KMS-11 (cell line): ENCODE measurements at regions not wholly inside any gene's neighbourhood (a gene's known extent, or its start where the extent isn't known, plus 50 kb on each side); places are given as distances from the start of the nearest gene placed in this dataset.
"Not testable (repeated sequence)": the region's sequence is repeated elsewhere in the genome, so short reads cannot be mapped to it uniquely, and the experiment has no call there.

Experiments used
- H2AFZ ChIP-seq: fragments of 200-600 bp; sonication (generic); 2 replicates; pipeline ENCODE4 v1.6.1; 2016; ENCODE audit warnings: antibody characterized with exemption, mixed run types, low read depth
- H3K27ac ChIP-seq: fragments of 200-600 bp; sonication (generic); 2 replicates; pipeline ENCODE4 v1.6.1; 2016; ENCODE audit warnings: mild to moderate bottlenecking, mixed run types
- H3K27me3 ChIP-seq: fragments of 200-600 bp; sonication (generic); 2 replicates; pipeline ENCODE4 v1.6.1; 2017; ENCODE audit warnings: mild to moderate bottlenecking, low read depth, mixed run types, moderate library complexity; ENCODE audit not compliant: insufficient read depth
- H3K36me3 ChIP-seq: fragments of 200-600 bp; sonication (generic); 2 replicates; pipeline ENCODE4 v1.6.1; 2017; ENCODE audit warnings: mild to moderate bottlenecking, mixed run types; ENCODE audit not compliant: insufficient read depth
- H3K4me1 ChIP-seq: fragments of 200-600 bp; sonication (generic); 2 replicates; pipeline ENCODE4 v1.6.1; 2016; ENCODE audit warnings: mild to moderate bottlenecking, low read depth, mixed run types; ENCODE audit not compliant: poor library complexity, severe bottlenecking
- H3K4me2 ChIP-seq: fragments of 200-600 bp; sonication (generic); 2 replicates; pipeline ENCODE4 v1.7.0; 2016; ENCODE audit warnings: mild to moderate bottlenecking, mixed run types
- H3K4me3 ChIP-seq: fragments of 200-600 bp; sonication (generic); IDR thresholded peaks from 2 replicates; pipeline ENCODE4 v1.6.1; 2017; ENCODE audit warnings: low read depth, low read length, mixed read lengths; ENCODE audit not compliant: insufficient read depth
- H3K79me2 ChIP-seq: fragments of 200-600 bp; sonication (generic); 2 replicates; pipeline ENCODE4 v1.6.1; 2016; ENCODE audit warnings: low read depth, mixed run types; ENCODE audit not compliant: insufficient read depth
- H3K9ac ChIP-seq: fragments of 200-600 bp; sonication (generic); 2 replicates; pipeline ENCODE4 v1.6.1; 2016; ENCODE audit warnings: mild to moderate bottlenecking, mixed run types
- H4K20me1 ChIP-seq: fragments of 200-600 bp; sonication (generic); 2 replicates; pipeline ENCODE4 v1.6.1; 2016; ENCODE audit warnings: mild to moderate bottlenecking, mixed run types; ENCODE audit not compliant: insufficient read depth
- TF ChIP-seq, protein P1 (sequence below): fragments of 200-600 bp; sonication (generic); conservative IDR thresholded peaks from 2 replicates; pipeline ENCODE4 v1.6.1; 2017; ENCODE audit warnings: low read depth, mild to moderate bottlenecking, antibody characterized with exemption, low read length, moderate library complexity, mixed read lengths

DNA sequence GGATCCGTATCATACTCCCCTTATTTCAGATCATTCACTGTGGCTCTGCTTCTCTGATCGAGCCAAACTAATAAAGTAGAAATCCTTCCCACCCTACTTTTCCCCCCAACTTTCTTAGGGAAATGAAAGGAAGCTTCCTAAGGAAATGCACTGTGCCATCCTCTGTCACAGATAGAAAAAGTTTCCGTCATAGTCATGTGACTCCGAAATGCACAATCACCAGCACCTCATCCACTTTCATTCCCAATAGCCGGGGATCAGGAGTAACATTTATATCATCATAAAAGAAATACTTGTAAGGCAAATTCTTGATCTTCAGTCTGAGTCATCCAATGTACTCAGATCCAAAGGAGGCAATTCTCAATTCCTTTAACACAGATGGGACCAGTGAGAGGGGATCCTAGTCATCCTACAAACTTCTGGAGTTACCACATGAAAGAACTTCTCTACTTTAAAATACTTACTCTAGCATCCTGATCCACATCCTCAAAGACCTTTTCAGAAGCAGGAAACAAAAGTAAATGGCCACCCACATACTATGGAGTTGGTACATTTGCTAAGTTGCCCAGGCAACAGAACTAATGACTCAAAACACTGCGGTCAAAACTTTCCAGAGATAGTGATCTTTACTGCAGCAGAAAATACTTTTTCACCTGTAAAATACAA, 97.8 kb upstream of the ZC3H11B start:
- Histone ChIP-seq H2AFZ (no peak overlapping the region), H4K20me1 (no peaks in the 10 kb centered on the region), H3K79me2 (no peaks in the 10 kb centered on the region), H3K4me3 (no peak overlapping the region), H3K27ac (no peak overlapping the region), H3K4me1 (peaks cover 10% of the 10 kb centered on the region), H3K4me2 (no peak overlapping the region), H3K27me3 (no peaks in the 10 kb centered on the region), H3K36me3 (no peaks in the 10 kb centered on the region), H3K9ac (no peak overlapping the region)
- TF ChIP-seq, protein P1, sequence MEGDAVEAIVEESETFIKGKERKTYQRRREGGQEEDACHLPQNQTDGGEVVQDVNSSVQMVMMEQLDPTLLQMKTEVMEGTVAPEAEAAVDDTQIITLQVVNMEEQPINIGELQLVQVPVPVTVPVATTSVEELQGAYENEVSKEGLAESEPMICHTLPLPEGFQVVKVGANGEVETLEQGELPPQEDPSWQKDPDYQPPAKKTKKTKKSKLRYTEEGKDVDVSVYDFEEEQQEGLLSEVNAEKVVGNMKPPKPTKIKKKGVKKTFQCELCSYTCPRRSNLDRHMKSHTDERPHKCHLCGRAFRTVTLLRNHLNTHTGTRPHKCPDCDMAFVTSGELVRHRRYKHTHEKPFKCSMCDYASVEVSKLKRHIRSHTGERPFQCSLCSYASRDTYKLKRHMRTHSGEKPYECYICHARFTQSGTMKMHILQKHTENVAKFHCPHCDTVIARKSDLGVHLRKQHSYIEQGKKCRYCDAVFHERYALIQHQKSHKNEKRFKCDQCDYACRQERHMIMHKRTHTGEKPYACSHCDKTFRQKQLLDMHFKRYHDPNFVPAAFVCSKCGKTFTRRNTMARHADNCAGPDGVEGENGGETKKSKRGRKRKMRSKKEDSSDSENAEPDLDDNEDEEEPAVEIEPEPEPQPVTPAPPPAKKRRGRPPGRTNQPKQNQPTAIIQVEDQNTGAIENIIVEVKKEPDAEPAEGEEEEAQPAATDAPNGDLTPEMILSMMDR: no peak

DNA sequence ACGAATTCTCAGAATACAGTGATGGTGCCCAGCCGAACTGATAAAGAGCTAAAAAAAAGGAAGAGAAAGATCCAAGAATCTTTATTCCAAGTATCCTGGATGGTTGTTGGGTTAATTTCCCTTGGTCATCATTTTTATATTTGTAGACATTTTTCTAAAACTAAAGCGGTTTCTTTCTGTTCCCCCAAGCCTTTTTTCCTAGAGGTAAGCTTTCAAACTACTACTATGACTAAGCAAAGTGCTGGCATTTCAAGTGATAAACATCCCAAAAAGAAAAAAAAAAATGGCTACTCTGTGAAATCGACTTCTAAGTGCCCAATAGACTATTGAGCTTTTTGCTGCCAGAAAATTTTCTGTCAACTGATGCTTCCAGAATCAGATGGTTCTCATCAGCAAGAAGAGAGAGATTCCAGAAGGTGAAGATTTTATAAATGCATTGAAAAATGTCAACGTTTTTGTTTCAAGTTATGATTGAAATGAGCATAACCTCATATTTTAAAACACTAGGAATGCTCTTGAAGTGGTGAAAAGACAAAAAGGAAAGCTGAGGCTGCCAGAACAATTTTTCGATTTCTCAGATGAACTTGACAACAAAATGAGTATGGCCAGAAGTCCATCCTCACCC, 96.1 kb upstream of the ZC3H11B start:
- Histone ChIP-seq H3K27me3 (no peaks in the 10 kb centered on the region), H3K9ac (no peak overlapping the region), H2AFZ (no peak overlapping the region), H3K4me3 (no peak overlapping the region), H4K20me1 (no peaks in the 10 kb centered on the region), H3K4me2 (no peak overlapping the region), H3K36me3 (no peaks in the 10 kb centered on the region), H3K4me1 (peaks cover 4% of the 10 kb centered on the region), H3K27ac (no peak overlapping the region), H3K79me2 (no peaks in the 10 kb centered on the region)
- TF ChIP-seq, protein P1: no peak

DNA sequence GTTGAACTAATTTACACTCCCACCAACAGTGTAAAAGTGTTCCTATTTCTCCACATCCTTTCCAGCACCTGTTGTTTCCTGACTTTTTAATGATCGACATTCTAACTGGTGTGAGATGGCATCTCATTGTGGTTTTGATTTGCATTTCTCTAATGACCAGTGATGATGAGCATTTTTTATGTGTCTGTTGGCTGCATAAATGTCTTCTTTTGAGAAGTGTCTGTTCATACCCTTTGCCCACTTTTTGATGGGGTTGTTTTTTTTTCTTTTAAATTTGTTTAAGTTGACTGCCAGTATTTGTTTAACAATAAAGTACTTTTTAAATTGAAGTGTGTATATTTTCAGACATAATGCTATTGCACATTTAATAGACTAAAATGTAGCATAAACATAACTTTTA, 95.0 kb upstream of the ZC3H11B start:
- H3K36me3 ChIP-seq, H3K4me3 ChIP-seq, H2AFZ ChIP-seq, H3K4me2 ChIP-seq, H3K79me2 ChIP-seq, H3K27ac ChIP-seq, H3K27me3 ChIP-seq, H3K4me1 ChIP-seq, H3K9ac ChIP-seq, H4K20me1 ChIP-seq: not testable (repeated sequence)

DNA sequence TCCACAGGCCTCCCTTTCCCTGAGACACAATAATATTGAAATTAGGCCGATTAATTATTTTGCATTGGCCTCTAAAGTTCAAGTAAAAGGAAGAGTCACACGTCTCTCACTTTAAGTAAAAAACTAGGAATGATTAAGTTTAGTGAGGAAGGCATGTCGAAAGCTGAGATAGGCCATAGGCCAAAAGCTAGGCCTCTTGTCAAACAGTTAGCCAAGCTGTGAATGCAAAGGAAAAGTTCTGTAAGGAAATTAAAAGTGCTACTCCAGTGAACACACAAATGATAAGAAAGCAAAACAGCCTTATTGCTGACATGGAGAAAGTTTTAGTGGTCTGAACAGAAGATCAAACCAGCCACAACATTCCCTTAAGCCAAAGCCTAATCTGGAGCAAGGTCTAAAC, 91.4 kb upstream of the ZC3H11B start:
- H3K36me3 ChIP-seq, H3K4me2 ChIP-seq, H3K27ac ChIP-seq, H3K79me2 ChIP-seq, H3K4me1 ChIP-seq, H3K4me3 ChIP-seq, H4K20me1 ChIP-seq, H3K9ac ChIP-seq, H3K27me3 ChIP-seq, H2AFZ ChIP-seq: not testable (repeated sequence)

DNA sequence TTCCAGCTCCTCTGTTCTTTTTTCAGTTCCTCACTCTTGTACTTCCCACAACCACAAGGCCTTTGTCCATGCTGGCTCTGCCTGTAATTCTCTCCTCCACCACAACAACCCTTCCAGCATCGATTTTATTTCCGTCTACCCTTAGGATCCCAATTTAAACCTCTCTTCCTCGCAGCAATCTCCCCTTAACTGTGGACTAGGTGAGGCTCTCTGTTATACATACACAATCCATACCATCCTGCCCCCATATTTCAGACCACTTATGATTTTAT, 90.4 kb upstream of the ZC3H11B start:
- Histone ChIP-seq H3K4me2 (no peak overlapping the region), H3K4me3 (no peak overlapping the region), H2AFZ (no peak overlapping the region), H3K27me3 (no peaks in the 10 kb centered on the region), H3K36me3 (no peaks in the 10 kb centered on the region), H4K20me1 (no peaks in the 10 kb centered on the region), H3K27ac (no peak overlapping the region), H3K79me2 (no peaks in the 10 kb centered on the region), H3K9ac (no peak overlapping the region), H3K4me1 (no peaks in the 10 kb centered on the region)
- TF ChIP-seq, protein P1: no peak
